ENCODE measurements at regions not wholly inside any gene's neighbourhood (a gene's known extent, or its start where the extent isn't known, plus 50 kb on each side); places are given as distances from the start of the nearest gene placed in this dataset.
"Not testable (repeated sequence)": the region's sequence is repeated elsewhere in the genome, so short reads cannot be mapped to it uniquely, and the experiment has no call there.

- DNase-seq: no peak
Observed at GRCh38 chr16:86945166-86945900, 367.0 kb downstream of the FOXL1 start.

GRCh38 chr16:86946396-86946795 lies 368.0 kb downstream of the FOXL1 start:
- DNase-seq: no peak

- no peak for DNase-seq
Observed at GRCh38 chr16:86946981-86947380, 368.6 kb downstream of the FOXL1 start.

- no peak for DNase-seq
Observed at GRCh38 chr16:86948046-86948445, 369.1 kb downstream of the C16orf95 start.

- DNase-seq: no peak
Observed at GRCh38 chr16:86949116-86949515, 368.1 kb downstream of the C16orf95 start.

- DNase-seq: no peak
Observed at GRCh38 chr16:86949630-86950029, 367.6 kb downstream of the C16orf95 start.

- DNase-seq: no peak
Observed at GRCh38 chr16:86951041-86951822, 366.0 kb downstream of the C16orf95 start.

GRCh38 chr16:86951831-86952598 lies 365.2 kb downstream of the C16orf95 start:
- no peak for DNase-seq

- no peak for DNase-seq
Observed at GRCh38 chr16:86952769-86953168, 364.4 kb downstream of the C16orf95 start.

GRCh38 chr16:86953631-86954391 lies 363.4 kb downstream of the C16orf95 start:
- DNase-seq: no peak

- DNase-seq: no peak
Observed at GRCh38 chr16:86955136-86955855, 361.9 kb downstream of the C16orf95 start.

GRCh38 chr16:86956437-86956836 lies 360.8 kb downstream of the C16orf95 start:
- no peak for DNase-seq

- DNase-seq: not testable (repeated sequence)
Observed at GRCh38 chr16:86957662-86958198, 359.5 kb downstream of the C16orf95 start.

GRCh38 chr16:86958423-86958822 lies 358.8 kb downstream of the C16orf95 start:
- no peak for DNase-seq

- no peak for DNase-seq
Observed at GRCh38 chr16:86959091-86959651, 358.0 kb downstream of the C16orf95 start.

GRCh38 chr16:86959729-86960128 lies 357.5 kb downstream of the C16orf95 start:
- DNase-seq: no peak

- no peak for DNase-seq
Observed at GRCh38 chr16:86960266-86960665, 356.9 kb downstream of the C16orf95 start.

GRCh38 chr16:86961171-86961601 lies 356.0 kb downstream of the C16orf95 start:
- DNase-seq: no peak

- no peak for DNase-seq
Observed at GRCh38 chr16:86962259-86962658, 354.9 kb downstream of the C16orf95 start.

GRCh38 chr16:86962913-86963312 lies 354.3 kb downstream of the C16orf95 start:
- no peak for DNase-seq
